HG03045 (cell line): ENCODE measurements at regions not wholly inside any gene's neighbourhood (a gene's known extent, or its start where the extent isn't known, plus 50 kb on each side); places are given as distances from the start of the nearest gene placed in this dataset.
"Not testable (repeated sequence)": the region's sequence is repeated elsewhere in the genome, so short reads cannot be mapped to it uniquely, and the experiment has no call there.

Experiments used
- ATAC-seq: cut with Tn5 transposase; IDR thresholded peaks from one replicate; pipeline ENCODE4 v1.9.1; 2021; ENCODE audit warnings: mild to moderate bottlenecking, moderate library complexity; ENCODE audit not compliant: unreplicated experiment

GRCh38 chr2:19207452-19207851 is 151.0 kb downstream of the OSR1 start:
- no peak for ATAC-seq

GRCh38 chr2:19205983-19206533 is 152.4 kb downstream of the OSR1 start:
- ATAC-seq, result no peak

GRCh38 chr2:19203866-19204265 is 154.6 kb downstream of the OSR1 start:
- no peak for ATAC-seq

- ATAC-seq, result no peak
Measured at GRCh38 chr2:19201911-19202462, 156.4 kb downstream of the OSR1 start.

GRCh38 chr2:19198381-19198780 is 160.0 kb downstream of the OSR1 start:
- ATAC-seq, result no peak

DNA sequence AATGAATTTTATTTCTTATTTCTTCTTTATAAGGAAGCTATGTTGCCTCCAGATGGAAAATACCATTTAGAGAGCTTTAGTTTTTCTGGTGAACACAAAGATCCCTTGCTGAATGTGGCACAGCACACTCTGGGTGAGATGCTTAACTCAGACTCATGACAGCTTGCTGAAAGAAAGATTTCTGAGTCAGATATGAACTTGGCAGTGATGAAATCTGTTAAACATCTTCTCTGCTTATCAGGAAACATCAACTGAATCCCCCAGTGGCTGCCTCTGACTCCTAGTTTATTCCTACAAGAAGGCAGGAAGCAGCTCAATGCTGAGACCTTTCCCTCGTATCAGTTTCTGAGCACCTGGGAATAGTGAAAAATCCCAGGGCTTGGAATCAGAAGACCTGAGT is 162.8 kb downstream of the OSR1 start:
- no peak for ATAC-seq

- ATAC-seq, result no peak
Measured at GRCh38 chr2:19189391-19189790, 169.0 kb downstream of the OSR1 start.

- ATAC-seq, result no peak
Measured at GRCh38 chr2:19187323-19188020, 171.0 kb downstream of the OSR1 start.

DNA sequence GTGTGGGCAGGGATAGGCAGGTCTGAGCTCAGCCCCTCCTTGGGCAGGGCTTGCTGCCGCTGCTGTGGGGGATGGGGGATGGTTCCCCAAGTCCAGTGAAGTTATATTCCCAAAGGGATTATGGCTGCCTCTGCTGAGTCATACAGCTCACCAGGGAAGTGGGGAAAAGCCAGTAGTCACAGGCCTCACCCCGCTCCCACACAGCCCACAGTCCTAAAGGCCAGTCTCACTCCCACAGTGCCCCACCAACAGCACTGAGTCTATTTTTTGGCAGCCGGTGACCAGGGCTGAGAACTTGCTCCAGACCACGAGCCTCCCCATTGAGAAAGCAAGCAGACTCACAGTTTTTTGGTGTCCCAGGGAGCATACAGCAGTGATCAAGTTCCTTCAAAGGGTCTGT is 173.3 kb downstream of the OSR1 start:
- no peak for ATAC-seq

GRCh38 chr2:19178175-19178574 is 180.2 kb downstream of the OSR1 start:
- ATAC-seq, result no peak

- ATAC-seq, result no peak
Measured at GRCh38 chr2:19176977-19177376, 181.4 kb downstream of the OSR1 start.

DNA sequence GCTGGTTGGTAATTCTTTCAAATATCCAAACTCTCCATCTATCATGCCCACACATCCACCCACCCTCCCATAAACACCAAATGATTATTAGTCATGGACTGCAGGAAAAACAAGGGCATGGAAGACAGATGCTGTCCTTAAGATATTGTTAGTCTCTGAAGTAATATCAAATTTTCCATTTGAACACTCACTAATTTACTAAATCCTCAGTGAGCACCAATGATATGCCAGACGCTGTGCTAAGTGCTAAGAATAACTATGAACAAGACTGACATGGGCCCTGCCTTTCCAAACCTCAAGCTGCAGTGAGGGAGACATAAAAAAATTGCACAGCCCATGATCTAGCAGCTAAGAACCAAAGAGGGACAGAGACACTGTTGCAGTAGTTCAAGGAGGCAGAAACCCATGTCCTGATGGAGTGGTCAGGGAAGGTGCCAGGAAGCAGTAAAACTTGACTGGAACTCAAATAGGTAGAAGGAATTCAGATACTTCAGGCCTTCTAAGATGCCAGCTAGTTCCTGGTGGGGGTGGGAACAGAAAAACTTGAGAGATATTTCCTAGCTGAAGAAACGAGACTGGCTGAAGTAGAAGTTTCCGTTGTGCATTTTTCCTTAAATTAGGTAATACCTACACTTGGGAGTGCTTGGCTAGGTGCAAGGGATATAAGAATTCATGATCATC is 182.1 kb downstream of the OSR1 start:
- no peak for ATAC-seq

- ATAC-seq, result no peak
Measured at GRCh38 chr2:19174176-19174575, 184.2 kb downstream of the OSR1 start.

GRCh38 chr2:19171409-19171808 is 187.0 kb downstream of the OSR1 start:
- no peak for ATAC-seq

GRCh38 chr2:19169134-19169768 is 189.2 kb downstream of the OSR1 start:
- ATAC-seq, result no peak

DNA sequence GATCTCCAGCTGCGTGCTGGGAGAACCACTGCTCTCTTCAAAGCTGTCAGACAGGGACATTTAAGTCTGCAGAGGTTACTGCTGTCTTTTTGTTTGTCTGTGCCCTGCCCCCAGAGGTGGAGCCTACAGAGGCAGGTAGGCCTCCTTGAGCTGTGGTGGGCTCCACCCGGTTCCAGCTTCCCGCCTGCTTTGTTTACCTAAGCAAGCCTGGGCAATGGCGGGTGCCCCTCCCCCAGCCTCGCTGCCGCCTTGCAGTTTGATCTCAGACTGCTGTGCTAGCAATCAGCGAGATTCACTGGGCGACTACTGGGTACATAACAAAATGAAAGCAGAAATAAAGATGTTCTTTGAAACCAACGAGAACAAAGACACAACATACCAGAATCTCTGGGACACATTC is 194.3 kb downstream of the OSR1 start:
- not testable (repeated sequence) for ATAC-seq

DNA sequence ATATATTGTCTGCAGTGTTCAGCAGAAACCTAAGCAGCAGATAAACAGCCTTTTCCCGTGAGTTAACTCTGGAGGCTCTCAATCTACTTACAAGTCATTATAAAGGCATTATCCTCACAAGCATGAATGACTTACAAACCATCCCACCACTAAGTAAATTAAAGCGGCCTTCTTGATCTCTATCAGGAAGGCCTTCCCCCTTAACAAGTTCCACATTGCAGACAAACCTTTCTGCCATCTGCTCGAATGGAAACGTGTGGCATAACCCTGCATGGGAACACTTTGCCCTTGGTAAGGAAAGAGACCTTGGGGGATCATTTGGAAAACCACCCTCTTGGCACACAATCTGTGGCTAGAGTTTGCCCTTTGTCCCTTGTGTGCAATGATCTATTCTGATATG is 199.5 kb downstream of the OSR1 start:
- ATAC-seq, result no peak

DNA sequence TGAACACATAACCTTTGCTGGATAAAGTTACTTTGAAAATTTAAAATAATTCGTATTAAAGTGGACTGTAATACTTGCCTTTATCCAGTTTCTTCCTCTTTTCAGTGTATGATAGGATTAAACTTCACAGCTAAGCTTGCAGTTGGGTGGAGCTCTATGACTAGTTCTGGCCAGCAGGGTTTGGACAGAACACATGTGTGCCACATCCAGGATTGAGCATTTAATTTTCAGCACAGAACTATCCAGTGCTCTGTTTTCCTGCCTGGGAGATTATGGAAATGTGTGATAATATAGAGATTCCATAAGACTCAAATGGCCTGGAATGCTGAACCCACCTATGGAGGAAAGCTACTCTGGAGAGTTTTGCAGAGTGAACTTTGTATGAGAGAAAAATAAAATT is 200.2 kb downstream of the OSR1 start:
- ATAC-seq, result no peak

DNA sequence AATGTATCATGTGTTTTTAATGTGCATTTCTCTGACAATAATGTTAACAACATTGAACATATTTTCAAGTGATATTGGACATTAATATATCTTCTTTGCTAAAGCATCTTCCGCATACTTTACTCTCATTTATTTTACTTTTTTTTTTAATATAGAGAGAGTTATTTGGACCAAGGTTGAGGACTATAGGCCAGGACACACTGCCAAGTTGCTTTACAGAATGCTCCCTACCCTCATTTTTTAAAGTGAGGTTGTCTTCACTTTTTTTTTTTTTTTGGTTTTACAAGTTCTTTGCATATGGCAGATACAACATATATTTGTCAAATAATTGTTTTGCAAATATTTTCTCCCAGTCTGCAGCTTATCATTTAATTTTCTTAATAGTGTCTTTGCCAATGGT is 201.8 kb downstream of the OSR1 start:
- no peak for ATAC-seq

DNA sequence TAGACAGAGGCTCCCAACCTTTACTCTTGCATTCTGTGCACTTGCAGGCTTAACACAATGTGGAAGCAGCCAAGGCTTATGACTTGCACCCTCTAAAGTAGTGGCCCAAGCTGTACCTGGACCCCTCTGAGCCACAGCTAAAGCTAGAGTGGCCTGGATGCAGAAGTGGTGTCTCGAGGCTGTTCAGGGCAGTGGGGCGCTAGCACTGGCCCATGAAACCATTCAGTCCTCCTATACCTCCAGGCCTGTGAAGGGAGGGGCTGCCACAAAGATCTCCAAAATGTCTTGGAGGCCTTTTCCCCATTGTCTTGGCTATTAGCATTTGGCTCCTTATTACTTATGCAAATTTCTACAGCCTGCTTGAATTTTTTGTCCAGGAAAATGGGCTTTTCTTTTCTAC is 207.7 kb downstream of the OSR1 start:
- no peak for ATAC-seq

DNA sequence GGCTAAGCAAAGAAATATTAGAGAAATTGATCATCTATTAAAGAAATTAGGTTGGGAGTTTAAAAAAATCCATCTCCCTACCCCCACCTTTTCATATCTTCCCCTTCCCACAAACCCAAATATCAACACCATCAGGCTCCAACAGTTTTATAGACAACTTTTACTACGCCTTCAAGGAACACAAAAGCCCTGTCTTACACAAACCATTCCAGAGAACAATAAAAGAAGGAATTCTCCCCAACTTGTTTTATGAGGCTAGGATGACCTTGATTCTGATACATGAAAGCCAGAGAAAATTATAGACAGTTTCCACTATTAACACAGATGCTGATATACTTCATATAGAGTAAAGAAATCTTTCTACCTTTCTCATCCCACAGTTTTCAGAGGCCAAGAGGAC is 211.6 kb downstream of the OSR1 start:
- no peak for ATAC-seq
